ENCODE measurements at regions not wholly inside any gene's neighbourhood (a gene's known extent, or its start where the extent isn't known, plus 50 kb on each side); places are given as distances from the start of the nearest gene placed in this dataset.

GRCh38 chr6:2514965-2515543 lies 235.7 kb downstream of the MYLK4 start (continued):
- TF ChIP-seq POLR2AphosphoS2 (IDR thresholded peaks at IDR 0.05; ENCODE audit: low read depth, low read length), result no peak
- no peak for TF ChIP-seq ZNF260 (CRISPR knock-in tag; IDR thresholded peaks at IDR 0.05; ENCODE audit: borderline replicate concordance, low read depth)
- TF ChIP-seq RFX5 (IDR thresholded peaks at IDR 0.05; ENCODE audit: low read depth, low read length), result no peak
- peak; percentile 60 for TF ChIP-seq NFYB (CRISPR knock-in tag; IDR thresholded peaks at IDR 0.05)
- TF ChIP-seq IRF2 (CRISPR knock-in tag; IDR thresholded peaks at IDR 0.05), result peak; percentile 83
- peak; percentile 50; the same call in 1 of the 2 replicates for TF ChIP-seq GABPB1 (CRISPR knock-in tag; IDR thresholded peaks at IDR 0.05)
- TF ChIP-seq ZNF3 (CRISPR knock-in tag; IDR thresholded peaks at IDR 0.05), result no peak; the same call in 1 of the 2 replicates
- TF ChIP-seq TMF1 (CRISPR knock-in tag; IDR thresholded peaks at IDR 0.05; ENCODE audit: low read depth), result no peak
- peak; percentile 96 for TF ChIP-seq HMG20A (CRISPR knock-in tag; IDR thresholded peaks at IDR 0.05; ENCODE audit: borderline replicate concordance)
- TF ChIP-seq YY1 (IDR thresholded peaks at IDR 0.05; ENCODE audit: insufficient read depth, insufficient replicate concordance, low read depth, low read length), result peak; percentile 26
- peak; percentile 80; the same call in 1 of the 2 replicates for TF ChIP-seq FOXK1 (CRISPR knock-in tag; IDR thresholded peaks at IDR 0.05; ENCODE audit: borderline replicate concordance, low read depth)
- no peak for TF ChIP-seq FIP1L1 (IDR thresholded peaks at IDR 0.05; ENCODE audit: borderline replicate concordance, insufficient read depth, low read depth, low read length)
- TF ChIP-seq ZNF337 (CRISPR knock-in tag; IDR thresholded peaks at IDR 0.05; ENCODE audit: borderline replicate concordance, low read depth), result no peak
- TF ChIP-seq KAT8 (CRISPR knock-in tag; IDR thresholded peaks at IDR 0.05), result peak; percentile 77
- TF ChIP-seq, protein P1, sequence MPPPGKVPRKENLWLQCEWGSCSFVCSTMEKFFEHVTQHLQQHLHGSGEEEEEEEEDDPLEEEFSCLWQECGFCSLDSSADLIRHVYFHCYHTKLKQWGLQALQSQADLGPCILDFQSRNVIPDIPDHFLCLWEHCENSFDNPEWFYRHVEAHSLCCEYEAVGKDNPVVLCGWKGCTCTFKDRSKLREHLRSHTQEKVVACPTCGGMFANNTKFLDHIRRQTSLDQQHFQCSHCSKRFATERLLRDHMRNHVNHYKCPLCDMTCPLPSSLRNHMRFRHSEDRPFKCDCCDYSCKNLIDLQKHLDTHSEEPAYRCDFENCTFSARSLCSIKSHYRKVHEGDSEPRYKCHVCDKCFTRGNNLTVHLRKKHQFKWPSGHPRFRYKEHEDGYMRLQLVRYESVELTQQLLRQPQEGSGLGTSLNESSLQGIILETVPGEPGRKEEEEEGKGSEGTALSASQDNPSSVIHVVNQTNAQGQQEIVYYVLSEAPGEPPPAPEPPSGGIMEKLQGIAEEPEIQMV (CRISPR knock-in tag; IDR thresholded peaks at IDR 0.05; ENCODE audit: low read depth), result no peak
- peak; percentile 99 for TF ChIP-seq TBX3 (IDR thresholded peaks at IDR 0.05; ENCODE audit: borderline replicate concordance)
- TF ChIP-seq, protein P2, sequence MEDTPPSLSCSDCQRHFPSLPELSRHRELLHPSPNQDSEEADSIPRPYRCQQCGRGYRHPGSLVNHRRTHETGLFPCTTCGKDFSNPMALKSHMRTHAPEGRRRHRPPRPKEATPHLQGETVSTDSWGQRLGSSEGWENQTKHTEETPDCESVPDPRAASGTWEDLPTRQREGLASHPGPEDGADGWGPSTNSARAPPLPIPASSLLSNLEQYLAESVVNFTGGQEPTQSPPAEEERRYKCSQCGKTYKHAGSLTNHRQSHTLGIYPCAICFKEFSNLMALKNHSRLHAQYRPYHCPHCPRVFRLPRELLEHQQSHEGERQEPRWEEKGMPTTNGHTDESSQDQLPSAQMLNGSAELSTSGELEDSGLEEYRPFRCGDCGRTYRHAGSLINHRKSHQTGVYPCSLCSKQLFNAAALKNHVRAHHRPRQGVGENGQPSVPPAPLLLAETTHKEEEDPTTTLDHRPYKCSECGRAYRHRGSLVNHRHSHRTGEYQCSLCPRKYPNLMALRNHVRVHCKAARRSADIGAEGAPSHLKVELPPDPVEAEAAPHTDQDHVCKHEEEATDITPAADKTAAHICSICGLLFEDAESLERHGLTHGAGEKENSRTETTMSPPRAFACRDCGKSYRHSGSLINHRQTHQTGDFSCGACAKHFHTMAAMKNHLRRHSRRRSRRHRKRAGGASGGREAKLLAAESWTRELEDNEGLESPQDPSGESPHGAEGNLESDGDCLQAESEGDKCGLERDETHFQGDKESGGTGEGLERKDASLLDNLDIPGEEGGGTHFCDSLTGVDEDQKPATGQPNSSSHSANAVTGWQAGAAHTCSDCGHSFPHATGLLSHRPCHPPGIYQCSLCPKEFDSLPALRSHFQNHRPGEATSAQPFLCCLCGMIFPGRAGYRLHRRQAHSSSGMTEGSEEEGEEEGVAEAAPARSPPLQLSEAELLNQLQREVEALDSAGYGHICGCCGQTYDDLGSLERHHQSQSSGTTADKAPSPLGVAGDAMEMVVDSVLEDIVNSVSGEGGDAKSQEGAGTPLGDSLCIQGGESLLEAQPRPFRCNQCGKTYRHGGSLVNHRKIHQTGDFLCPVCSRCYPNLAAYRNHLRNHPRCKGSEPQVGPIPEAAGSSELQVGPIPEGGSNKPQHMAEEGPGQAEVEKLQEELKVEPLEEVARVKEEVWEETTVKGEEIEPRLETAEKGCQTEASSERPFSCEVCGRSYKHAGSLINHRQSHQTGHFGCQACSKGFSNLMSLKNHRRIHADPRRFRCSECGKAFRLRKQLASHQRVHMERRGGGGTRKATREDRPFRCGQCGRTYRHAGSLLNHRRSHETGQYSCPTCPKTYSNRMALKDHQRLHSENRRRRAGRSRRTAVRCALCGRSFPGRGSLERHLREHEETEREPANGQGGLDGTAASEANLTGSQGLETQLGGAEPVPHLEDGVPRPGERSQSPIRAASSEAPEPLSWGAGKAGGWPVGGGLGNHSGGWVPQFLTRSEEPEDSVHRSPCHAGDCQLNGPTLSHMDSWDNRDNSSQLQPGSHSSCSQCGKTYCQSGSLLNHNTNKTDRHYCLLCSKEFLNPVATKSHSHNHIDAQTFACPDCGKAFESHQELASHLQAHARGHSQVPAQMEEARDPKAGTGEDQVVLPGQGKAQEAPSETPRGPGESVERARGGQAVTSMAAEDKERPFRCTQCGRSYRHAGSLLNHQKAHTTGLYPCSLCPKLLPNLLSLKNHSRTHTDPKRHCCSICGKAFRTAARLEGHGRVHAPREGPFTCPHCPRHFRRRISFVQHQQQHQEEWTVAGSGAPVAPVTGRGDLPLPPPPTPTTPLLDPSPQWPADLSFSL (CRISPR knock-in tag; IDR thresholded peaks at IDR 0.05), result no peak
- peak; percentile 86 for TF ChIP-seq FOXA3 (CRISPR knock-in tag; IDR thresholded peaks at IDR 0.05)
- TF ChIP-seq ZNF556 (CRISPR knock-in tag; IDR thresholded peaks at IDR 0.05; ENCODE audit: borderline replicate concordance), result peak; percentile 65; the same call in 1 of the 2 replicates
- no peak for TF ChIP-seq PTBP1 (IDR thresholded peaks at IDR 0.05; ENCODE audit: low read depth, low read length, poor library complexity, severe bottlenecking)
- TF ChIP-seq ZSCAN12 (CRISPR knock-in tag; IDR thresholded peaks at IDR 0.05), result no peak
